Spleen (tissue), 7 donors: ENCODE measurements at regions not wholly inside any gene's neighbourhood (a gene's known extent, or its start where the extent isn't known, plus 50 kb on each side); places are given as distances from the start of the nearest gene placed in this dataset.

Experiments
- CTCF ChIP-seq, 11 experiments: fragments of 200-600 bp in 7 of 11; fragments of 450-650 bp in 4 of 11; sonication (generic) in 4 of 11; IDR thresholded peaks in 8 of 11; conservative IDR thresholded peaks in 3 of 11; 1 replicate in 7 of 11; 2 replicates in 4 of 11; pipeline versions ENCODE4 v1.4.0 to v1.8.0; 2016 to 2021; ENCODE audit warnings: antibody characterized with exemption in 11 of 11, inconsistent platforms in 4 of 11, mild to moderate bottlenecking in 1 of 11
- POLR2A ChIP-seq, 3 donors: fragments of 450-650 bp; IDR thresholded peaks; one replicate each; pipeline ENCODE4 v1.5.1; 2017; ENCODE audit warnings: antibody characterized with exemption in 3 of 3, mild to moderate bottlenecking in 1 of 3
- POLR2AphosphoS5 ChIP-seq, 3 donors: sonication (generic); formaldehyde crosslinking; IDR thresholded peaks; one replicate each; pipeline ENCODE4 v1.5.1; 2017; ENCODE audit warnings: antibody characterized with exemption in 3 of 3
- donor health status: DM: no; HTN: no; CAD: no; lungs with moderate emphysema.
- donor health status: DM: no; HTN: no; CAD: no.
- donor health status: DM: no; HTN: no; CAD: no.

GRCh38 chr2:196380098-196380497 lies 208.7 kb upstream of the STK17B start:
- TF ChIP-seq CTCF (IDR thresholded peaks at IDR 0.05 in 8 of 11, conservative IDR thresholded peaks at IDR 0.05 in 3 of 11) (no peak), POLR2AphosphoS5 (IDR thresholded peaks at IDR 0.05) (no peak), POLR2A (IDR thresholded peaks at IDR 0.05) (no peak)
